A204.1 (cell line): ENCODE measurements at regions not wholly inside any gene's neighbourhood (a gene's known extent, or its start where the extent isn't known, plus 50 kb on each side); places are given as distances from the start of the nearest gene placed in this dataset.
"Not testable (repeated sequence)": the region's sequence is repeated elsewhere in the genome, so short reads cannot be mapped to it uniquely, and the experiment has no call there.

Source experiments
- FAIRE-seq: peaks from 2 replicates; lab custom pipeline; 2012; peaks lifted over from hg19 to GRCh38; lab: Jason Lieb, UNC

GRCh38 chr21:14321042-14321441, 61.9 kb downstream of the HSPA13 start:
- FAIRE-seq = no peak

DNA sequence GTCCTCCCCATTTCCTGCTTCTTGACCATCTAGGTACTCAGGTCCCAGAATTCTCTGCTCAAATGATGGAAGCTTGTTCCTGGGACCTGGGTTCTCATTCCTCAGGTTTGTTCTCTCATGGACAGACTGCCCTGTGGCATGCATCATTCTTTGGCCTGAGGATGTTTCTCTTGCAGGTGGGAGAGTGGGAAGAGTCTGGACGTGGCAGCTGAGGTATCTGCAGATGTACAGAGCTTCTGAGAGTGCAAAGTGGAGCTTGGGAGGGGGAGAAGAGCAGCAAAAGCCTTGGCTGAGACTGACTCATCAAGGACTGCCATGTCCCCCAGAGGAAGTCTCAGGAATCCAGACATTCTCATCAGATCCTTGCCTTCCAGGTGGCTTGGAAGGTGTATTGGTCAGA, 63.1 kb downstream of the HSPA13 start:
- no peak for FAIRE-seq

- FAIRE-seq = no peak
Measured at GRCh38 chr21:14318578-14318977, 64.4 kb downstream of the HSPA13 start.

DNA sequence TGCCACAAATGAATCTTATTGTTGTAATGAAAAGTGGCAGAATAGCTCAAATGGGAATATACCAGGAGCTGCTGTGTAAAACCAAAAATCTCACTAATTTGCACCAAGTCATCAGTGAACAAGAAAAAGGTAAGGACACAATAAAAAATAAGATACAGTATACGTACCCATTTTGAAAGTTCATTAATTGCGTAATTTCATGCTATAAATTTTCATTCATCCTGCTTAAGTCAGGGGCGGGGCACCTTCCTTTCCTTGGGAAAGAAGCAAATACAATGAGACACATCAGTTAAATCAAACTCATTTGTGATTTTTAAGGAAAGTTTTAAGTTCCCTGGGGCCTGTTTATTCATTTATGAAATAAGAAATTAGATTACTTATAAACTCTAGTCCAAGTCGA, 65.4 kb downstream of the HSPA13 start:
- FAIRE-seq = no peak

- no peak for FAIRE-seq
Measured at GRCh38 chr21:14313300-14313699, 69.6 kb downstream of the HSPA13 start.

GRCh38 chr21:14312871-14313270, 70.1 kb downstream of the HSPA13 start:
- FAIRE-seq = no peak

DNA sequence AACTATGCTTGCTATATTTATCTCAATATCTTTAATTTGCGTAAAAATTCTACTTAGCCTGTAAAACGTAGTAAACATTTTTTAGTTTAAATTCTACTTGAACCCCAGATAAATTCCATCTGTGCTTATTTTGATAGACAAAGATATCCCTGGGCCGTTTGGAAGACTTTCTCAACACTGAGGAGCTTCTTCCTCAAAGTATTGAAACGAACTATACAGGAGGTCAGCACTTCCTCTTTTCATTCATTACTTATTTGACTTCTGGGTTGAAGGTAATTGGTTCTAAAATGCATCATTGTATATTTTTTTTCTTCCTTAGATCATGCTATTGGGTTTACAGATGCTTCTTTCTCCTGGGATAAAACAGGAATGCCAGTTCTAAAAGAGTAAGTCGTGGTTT, 74.7 kb downstream of the HSPA13 start:
- no peak for FAIRE-seq

DNA sequence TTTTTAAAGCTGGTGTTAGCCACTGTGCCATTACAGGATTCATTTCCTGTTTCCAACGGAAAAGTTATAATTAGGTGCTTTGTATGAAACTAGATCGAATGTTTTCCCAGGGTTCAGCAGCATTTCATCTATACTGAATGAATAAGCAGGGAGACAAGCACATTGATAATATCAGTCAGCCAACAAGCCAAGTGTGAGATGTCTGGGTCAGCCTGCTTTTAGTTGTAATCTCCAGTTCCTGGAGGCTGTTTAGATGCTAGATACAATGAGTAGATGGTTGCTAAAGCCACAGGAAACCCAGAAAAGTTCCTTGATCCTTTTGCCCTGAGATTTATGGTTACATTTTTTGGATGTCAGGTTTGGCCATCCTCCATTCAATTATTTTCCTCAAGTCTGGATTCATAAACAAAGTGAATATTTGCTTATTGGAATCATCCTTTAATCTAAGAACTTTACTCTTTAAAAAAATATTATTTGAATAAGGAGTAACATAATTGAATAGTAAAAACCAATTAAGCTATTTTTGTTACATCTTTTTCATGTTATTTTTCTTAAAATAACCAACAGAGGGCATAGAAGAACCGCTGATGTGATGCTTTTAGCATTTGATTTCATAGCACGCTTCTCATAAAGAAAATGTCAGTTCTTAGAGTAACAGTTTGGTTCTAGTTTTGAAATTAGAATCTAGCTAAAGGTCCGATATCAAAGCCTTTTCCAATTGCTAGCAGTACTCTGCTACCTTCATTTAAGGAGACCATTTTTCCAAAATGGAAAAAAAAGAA, 76.6 kb downstream of the HSPA13 start:
- FAIRE-seq = peak; percentile 96

GRCh38 chr21:14303731-14304488, 79.0 kb downstream of the HSPA13 start:
- FAIRE-seq = no peak

DNA sequence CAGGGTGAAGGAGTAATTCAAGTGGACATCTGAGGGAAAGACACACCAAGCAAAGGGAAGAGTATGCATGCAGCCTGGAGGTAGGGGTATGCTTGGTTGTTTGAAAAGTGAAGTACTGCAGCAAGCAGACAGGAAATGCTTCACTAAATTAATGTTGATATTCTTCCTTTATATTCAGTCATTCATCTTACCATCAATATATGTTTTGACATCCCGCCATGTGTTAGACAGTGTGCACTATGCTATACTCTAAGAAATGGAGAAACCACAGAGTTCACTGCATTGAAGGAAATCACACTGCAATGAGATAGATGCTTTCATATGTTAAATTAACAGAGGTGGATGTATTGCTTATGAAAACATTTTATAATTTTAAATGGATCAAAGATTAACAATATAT, 82.9 kb downstream of the HSPA13 start:
- FAIRE-seq = no peak

- no peak for FAIRE-seq
Measured at GRCh38 chr21:14290576-14290975, 74.6 kb downstream of the RBM11 start.

DNA sequence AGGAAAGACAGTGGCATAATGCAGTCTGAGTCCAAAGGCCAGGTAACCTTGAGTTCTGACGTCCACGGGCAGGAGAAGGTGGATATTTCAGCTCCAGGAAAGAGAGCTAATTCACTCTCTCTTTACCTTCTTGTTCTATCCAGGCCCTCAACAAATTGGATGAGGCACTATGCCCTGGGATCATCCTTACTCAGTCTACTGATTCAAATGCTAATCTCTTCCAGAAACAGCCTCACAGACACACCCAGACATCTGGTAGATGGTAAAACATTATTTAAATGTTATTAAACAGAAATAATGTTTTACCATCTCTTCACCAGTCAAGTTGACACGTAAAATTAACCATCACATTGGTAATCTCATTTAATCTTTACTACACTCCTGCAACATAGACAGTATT, 73.0 kb downstream of the RBM11 start:
- FAIRE-seq = no peak

DNA sequence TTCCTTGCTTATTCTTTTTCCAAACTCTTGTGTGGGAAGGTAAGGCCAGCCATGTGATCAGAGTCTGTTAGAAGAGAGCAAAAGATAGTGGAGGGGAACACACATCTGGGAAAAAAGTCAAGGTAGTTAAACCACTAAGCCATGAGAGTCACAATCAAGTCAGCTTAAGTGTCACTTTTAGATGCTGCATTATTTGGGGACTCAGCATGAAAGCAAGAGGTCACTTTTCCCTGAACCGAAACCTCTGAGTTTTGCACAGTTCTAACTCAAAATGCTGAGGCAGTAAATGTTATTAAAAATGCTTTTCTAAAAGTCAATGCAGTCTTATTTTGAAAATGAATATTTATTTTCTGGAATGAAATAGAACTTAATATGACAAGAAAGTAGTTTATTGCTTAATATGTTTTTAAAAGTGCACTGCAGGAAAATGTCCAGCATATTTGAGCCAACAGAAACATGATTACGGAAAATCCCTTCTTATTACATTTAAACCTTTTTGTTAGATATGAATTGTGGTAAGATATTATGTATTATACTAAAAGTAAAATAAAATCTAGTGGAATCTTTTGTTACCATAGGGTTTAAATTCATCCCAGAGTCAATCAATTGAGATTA, 69.3 kb downstream of the RBM11 start:
- FAIRE-seq = no peak

DNA sequence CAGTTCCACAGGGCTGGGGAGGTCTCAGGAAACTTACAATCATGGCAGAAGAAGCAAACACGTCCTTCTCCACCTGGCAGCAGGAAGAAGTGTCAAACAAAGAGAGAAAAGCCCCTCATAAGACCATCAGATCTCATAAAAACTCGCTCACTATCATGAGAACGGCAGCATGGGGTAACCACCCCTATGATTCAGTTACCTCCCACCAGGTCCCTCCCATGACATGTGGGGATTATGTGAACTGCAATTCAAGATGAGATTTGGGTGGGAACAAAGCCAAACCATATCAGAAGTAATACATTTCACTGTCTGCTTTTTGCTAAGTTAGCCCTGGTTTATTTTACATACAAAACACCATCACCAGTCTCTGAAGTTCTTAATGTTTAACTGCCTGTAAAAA, 68.5 kb downstream of the RBM11 start:
- no peak for FAIRE-seq

- not testable (repeated sequence) for FAIRE-seq
Measured at GRCh38 chr21:14281188-14281900, 65.4 kb downstream of the RBM11 start.
